GM19035 (cell line): ENCODE measurements at regions not wholly inside any gene's neighbourhood (a gene's known extent, or its start where the extent isn't known, plus 50 kb on each side); places are given as distances from the start of the nearest gene placed in this dataset.

Experiments used
- ATAC-seq: cut with Tn5 transposase; IDR thresholded peaks from one replicate; pipeline ENCODE4 v1.9.1; 2021; ENCODE audit not compliant: unreplicated experiment

- ATAC-seq: no peak
Observed at GRCh38 chr12:58453306-58453705, 467.0 kb downstream of the LRIG3 start.

GRCh38 chr12:58455136-58455535 lies 465.2 kb downstream of the LRIG3 start:
- no peak for ATAC-seq

- no peak for ATAC-seq
Observed at GRCh38 chr12:58458102-58458501, 462.2 kb downstream of the LRIG3 start.

GRCh38 chr12:58459191-58459590 lies 461.1 kb downstream of the LRIG3 start:
- ATAC-seq: no peak

- no peak for ATAC-seq
Observed at GRCh38 chr12:58463051-58463450, 457.3 kb downstream of the LRIG3 start.

- ATAC-seq: no peak
Observed at GRCh38 chr12:58465418-58465817, 454.9 kb downstream of the LRIG3 start.

GRCh38 chr12:58470266-58471010 lies 449.9 kb downstream of the LRIG3 start:
- ATAC-seq: no peak

GRCh38 chr12:58479401-58479800 lies 440.9 kb downstream of the LRIG3 start:
- no peak for ATAC-seq

GRCh38 chr12:58481811-58482210 lies 438.5 kb downstream of the LRIG3 start:
- ATAC-seq: no peak

- no peak for ATAC-seq
Observed at GRCh38 chr12:58487255-58487654, 433.0 kb downstream of the LRIG3 start.

- ATAC-seq: no peak
Observed at GRCh38 chr12:58487678-58488161, 432.6 kb downstream of the LRIG3 start.

GRCh38 chr12:58489394-58489793 lies 430.9 kb downstream of the LRIG3 start:
- no peak for ATAC-seq

- ATAC-seq: no peak
Observed at GRCh38 chr12:58491306-58491705, 429.0 kb downstream of the LRIG3 start.

- no peak for ATAC-seq
Observed at GRCh38 chr12:58496411-58497190, 423.7 kb downstream of the LRIG3 start.

- no peak for ATAC-seq
Observed at GRCh38 chr12:58500399-58500798, 419.9 kb downstream of the LRIG3 start.

GRCh38 chr12:58502226-58502625 lies 418.1 kb downstream of the LRIG3 start:
- ATAC-seq: no peak

- no peak for ATAC-seq
Observed at GRCh38 chr12:58502841-58503240, 417.5 kb downstream of the LRIG3 start.

GRCh38 chr12:58503731-58504130 lies 416.6 kb downstream of the LRIG3 start:
- ATAC-seq: no peak

- no peak for ATAC-seq
Observed at GRCh38 chr12:58504143-58504938, 416.0 kb downstream of the LRIG3 start.

- no peak for ATAC-seq
Observed at GRCh38 chr12:58509116-58509885, 411.0 kb downstream of the LRIG3 start.
